ENCODE measurements at regions not wholly inside any gene's neighbourhood (a gene's known extent, or its start where the extent isn't known, plus 50 kb on each side); places are given as distances from the start of the nearest gene placed in this dataset.

DNA sequence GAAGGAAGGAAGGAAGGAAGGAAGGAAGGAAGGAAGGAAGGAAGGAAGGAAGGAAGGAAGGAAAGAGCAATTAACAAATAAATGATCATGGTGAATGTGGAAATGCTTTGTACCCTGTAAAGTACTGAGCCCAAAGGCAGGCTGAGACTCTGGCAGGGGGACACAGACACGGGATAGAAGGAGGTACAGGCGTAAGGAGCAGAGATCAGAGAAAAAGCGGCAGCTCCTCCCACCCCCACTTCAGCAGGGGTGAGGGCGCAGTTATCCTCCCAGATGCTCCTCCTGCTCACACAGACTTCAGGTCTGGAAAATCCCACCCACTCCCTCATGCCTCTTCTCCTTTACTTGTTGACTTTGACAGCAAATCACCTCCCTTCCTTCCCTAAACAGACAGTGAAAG, 464.5 kb downstream of the MATN1 start:
- H3K36me3 Mint-ChIP-seq (ENCODE audit: low read depth, unreplicated experiment) = peaks cover 3% of the 10 kb centered on the region
- peaks cover 5% of the 10 kb centered on the region for H3K4me1 Mint-ChIP-seq (ENCODE audit: unreplicated experiment)
- no peak overlapping the region for H3K4me3 Mint-ChIP-seq (ENCODE audit: unreplicated experiment)
- H3K27ac Mint-ChIP-seq (ENCODE audit: unreplicated experiment) = no peak overlapping the region
- TF ChIP-seq, protein P1, sequence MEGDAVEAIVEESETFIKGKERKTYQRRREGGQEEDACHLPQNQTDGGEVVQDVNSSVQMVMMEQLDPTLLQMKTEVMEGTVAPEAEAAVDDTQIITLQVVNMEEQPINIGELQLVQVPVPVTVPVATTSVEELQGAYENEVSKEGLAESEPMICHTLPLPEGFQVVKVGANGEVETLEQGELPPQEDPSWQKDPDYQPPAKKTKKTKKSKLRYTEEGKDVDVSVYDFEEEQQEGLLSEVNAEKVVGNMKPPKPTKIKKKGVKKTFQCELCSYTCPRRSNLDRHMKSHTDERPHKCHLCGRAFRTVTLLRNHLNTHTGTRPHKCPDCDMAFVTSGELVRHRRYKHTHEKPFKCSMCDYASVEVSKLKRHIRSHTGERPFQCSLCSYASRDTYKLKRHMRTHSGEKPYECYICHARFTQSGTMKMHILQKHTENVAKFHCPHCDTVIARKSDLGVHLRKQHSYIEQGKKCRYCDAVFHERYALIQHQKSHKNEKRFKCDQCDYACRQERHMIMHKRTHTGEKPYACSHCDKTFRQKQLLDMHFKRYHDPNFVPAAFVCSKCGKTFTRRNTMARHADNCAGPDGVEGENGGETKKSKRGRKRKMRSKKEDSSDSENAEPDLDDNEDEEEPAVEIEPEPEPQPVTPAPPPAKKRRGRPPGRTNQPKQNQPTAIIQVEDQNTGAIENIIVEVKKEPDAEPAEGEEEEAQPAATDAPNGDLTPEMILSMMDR (IDR thresholded peaks at IDR 0.05; ENCODE audit: unreplicated experiment) = no peak
- H3K9me3 Mint-ChIP-seq (ENCODE audit: unreplicated experiment) = no peaks in the 10 kb centered on the region
- no peak for DNase-seq (ENCODE audit: low spot score)
- H3K27me3 Mint-ChIP-seq (ENCODE audit: unreplicated experiment) = no peaks in the 10 kb centered on the region

DNA sequence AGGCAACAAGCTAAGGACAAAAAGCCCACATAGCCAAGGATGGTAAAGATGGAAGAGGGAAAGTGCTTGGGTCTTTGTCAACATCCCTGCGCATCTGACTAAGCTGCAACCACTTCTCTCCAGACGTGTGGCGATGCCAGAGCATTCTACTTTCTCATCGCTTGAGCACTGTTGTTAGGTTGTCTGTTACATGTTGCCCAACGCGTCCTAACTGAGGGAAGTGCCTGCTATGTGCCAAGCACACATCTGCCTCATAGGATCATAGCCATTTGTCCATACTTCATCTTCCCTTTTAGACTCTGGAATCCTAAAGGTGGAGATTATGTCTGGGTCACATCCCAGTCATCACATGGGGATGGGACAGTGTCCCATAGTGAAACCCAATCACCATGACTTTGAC, 464.9 kb downstream of the MATN1 start:
- DNase-seq (ENCODE audit: low spot score) = no peak
- Mint-ChIP-seq H3K27me3 (ENCODE audit: unreplicated experiment) (no peaks in the 10 kb centered on the region), H3K27ac (ENCODE audit: unreplicated experiment) (no peak overlapping the region), H3K36me3 (ENCODE audit: low read depth, unreplicated experiment) (peaks cover 3% of the 10 kb centered on the region), H3K4me1 (ENCODE audit: unreplicated experiment) (peaks cover 5% of the 10 kb centered on the region), H3K4me3 (ENCODE audit: unreplicated experiment) (no peak overlapping the region), H3K9me3 (ENCODE audit: unreplicated experiment) (no peaks in the 10 kb centered on the region)
- TF ChIP-seq, protein P1 (IDR thresholded peaks at IDR 0.05; ENCODE audit: unreplicated experiment) = no peak

DNA sequence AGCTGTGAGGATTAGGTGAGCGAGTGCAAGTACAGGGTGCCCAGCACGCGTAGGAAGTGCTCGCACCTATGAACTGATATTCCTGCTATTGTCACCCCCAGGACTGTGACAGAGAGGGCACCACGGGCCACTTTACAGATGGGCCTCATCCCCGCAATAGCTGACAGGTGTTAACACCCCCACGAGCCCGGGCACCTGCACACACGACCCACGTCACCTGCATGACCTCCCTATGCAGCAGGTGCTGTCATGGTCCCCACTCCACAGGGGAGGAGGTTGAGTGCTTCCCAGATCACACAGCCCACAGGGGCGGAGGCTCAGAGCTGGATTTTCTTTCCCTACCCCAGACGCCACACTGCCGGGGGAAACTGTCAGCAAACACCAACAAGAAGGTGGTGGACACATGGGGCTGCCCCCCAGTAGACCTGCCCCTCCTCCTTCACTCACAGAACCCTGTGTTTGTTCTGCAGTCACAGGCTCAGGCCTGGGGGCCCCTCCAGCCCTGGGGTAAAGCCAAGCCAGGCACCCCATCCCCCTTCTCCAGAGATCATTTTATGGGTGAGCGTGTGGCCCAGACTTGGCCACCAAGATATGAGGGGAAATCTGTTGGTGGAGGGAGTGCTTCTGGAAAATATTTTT, 465.5 kb downstream of the MATN1 start:
- Mint-ChIP-seq H3K27me3 (ENCODE audit: unreplicated experiment) (no peaks in the 10 kb centered on the region), H3K9me3 (ENCODE audit: unreplicated experiment) (no peaks in the 10 kb centered on the region), H3K4me3 (ENCODE audit: unreplicated experiment) (no peak overlapping the region), H3K36me3 (ENCODE audit: low read depth, unreplicated experiment) (peaks cover 3% of the 10 kb centered on the region), H3K4me1 (ENCODE audit: unreplicated experiment) (peaks cover 5% of the 10 kb centered on the region), H3K27ac (ENCODE audit: unreplicated experiment) (no peak overlapping the region)
- TF ChIP-seq, protein P1 (IDR thresholded peaks at IDR 0.05; ENCODE audit: unreplicated experiment) = no peak
- DNase-seq (ENCODE audit: low spot score) = no peak

DNA sequence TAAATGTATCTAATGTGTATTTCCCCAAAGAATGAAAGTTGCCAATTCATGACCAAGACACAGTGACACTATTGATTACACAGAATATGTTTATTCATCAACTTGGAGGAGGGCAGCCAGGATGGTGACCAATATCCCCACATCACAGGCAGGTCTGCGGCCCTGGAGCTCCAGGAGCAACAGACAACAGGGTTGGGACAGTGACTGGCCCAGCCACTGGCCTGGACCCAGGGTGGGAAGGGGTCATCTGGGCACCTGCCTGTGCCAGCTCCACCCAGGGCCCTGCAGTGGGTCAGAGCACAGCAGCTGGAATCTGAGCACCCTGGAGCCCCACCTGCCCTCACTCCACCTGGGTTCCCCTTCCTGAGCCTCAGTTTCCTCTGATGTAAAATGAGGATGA, 466.1 kb downstream of the MATN1 start:
- Mint-ChIP-seq H3K9me3 (ENCODE audit: unreplicated experiment) (no peaks in the 10 kb centered on the region), H3K4me1 (ENCODE audit: unreplicated experiment) (peaks cover 5% of the 10 kb centered on the region), H3K36me3 (ENCODE audit: low read depth, unreplicated experiment) (peaks cover 3% of the 10 kb centered on the region), H3K27me3 (ENCODE audit: unreplicated experiment) (no peaks in the 10 kb centered on the region), H3K4me3 (ENCODE audit: unreplicated experiment) (no peak overlapping the region), H3K27ac (ENCODE audit: unreplicated experiment) (no peak overlapping the region)
- no peak for DNase-seq (ENCODE audit: low spot score)
- TF ChIP-seq, protein P1 (IDR thresholded peaks at IDR 0.05; ENCODE audit: unreplicated experiment) = no peak

DNA sequence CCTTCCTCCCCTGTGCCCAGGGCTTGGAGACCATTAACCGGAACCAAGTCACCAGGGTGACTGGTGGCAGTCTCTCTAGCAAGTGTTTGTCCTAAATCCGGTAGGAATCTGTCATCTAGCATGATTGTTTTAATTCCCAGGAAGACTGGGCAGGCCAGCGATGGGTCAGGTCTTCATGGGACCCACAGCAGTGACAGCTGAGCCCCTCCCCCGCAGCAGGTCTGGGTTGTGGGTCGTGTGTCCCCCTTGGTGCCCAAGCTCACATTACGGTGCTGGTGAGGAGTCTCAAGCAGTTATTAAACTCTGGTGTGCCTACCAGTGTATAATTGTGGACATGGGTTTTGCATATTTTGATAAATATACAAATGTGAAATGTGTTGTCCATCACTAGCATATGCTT, 466.5 kb downstream of the MATN1 start:
- Mint-ChIP-seq H3K4me1 (ENCODE audit: unreplicated experiment) (peaks cover 5% of the 10 kb centered on the region), H3K36me3 (ENCODE audit: low read depth, unreplicated experiment) (peaks cover 3% of the 10 kb centered on the region), H3K27me3 (ENCODE audit: unreplicated experiment) (peaks cover 1% of the 10 kb centered on the region), H3K4me3 (ENCODE audit: unreplicated experiment) (no peak overlapping the region), H3K9me3 (ENCODE audit: unreplicated experiment) (no peaks in the 10 kb centered on the region), H3K27ac (ENCODE audit: unreplicated experiment) (no peak overlapping the region)
- TF ChIP-seq, protein P1 (IDR thresholded peaks at IDR 0.05; ENCODE audit: unreplicated experiment) = no peak
- no peak for DNase-seq (ENCODE audit: low spot score)

Data from endothelial cell (in vitro differentiated cells).